GM23248 (cell line): ENCODE measurements at regions not wholly inside any gene's neighbourhood (a gene's known extent, or its start where the extent isn't known, plus 50 kb on each side); places are given as distances from the start of the nearest gene placed in this dataset.

Experiments
- EZH2 ChIP-seq: fragments of 200-600 bp; sonication (generic); IDR thresholded peaks from 2 replicates; pipeline ENCODE4 v1.6.1; 2018; ENCODE audit warnings: antibody characterized with exemption, mild to moderate bottlenecking; ENCODE audit not compliant: insufficient read depth, poor library complexity, severe bottlenecking
- EZH2phosphoT487 ChIP-seq: fragments of 200-600 bp; sonication (generic); IDR thresholded peaks from 2 replicates; pipeline ENCODE4 v1.6.1; 2018; ENCODE audit warnings: antibody characterized with exemption, moderate library complexity, mild to moderate bottlenecking, low read depth; ENCODE audit not compliant: insufficient read depth

- TF ChIP-seq EZH2phosphoT487 (no peak), EZH2 (no peak)
Observed at GRCh38 chr10:80893256-80893655, 355.6 kb downstream of the SH2D4B start.
